ENCODE measurements at regions not wholly inside any gene's neighbourhood (a gene's known extent, or its start where the extent isn't known, plus 50 kb on each side); places are given as distances from the start of the nearest gene placed in this dataset.

DNA sequence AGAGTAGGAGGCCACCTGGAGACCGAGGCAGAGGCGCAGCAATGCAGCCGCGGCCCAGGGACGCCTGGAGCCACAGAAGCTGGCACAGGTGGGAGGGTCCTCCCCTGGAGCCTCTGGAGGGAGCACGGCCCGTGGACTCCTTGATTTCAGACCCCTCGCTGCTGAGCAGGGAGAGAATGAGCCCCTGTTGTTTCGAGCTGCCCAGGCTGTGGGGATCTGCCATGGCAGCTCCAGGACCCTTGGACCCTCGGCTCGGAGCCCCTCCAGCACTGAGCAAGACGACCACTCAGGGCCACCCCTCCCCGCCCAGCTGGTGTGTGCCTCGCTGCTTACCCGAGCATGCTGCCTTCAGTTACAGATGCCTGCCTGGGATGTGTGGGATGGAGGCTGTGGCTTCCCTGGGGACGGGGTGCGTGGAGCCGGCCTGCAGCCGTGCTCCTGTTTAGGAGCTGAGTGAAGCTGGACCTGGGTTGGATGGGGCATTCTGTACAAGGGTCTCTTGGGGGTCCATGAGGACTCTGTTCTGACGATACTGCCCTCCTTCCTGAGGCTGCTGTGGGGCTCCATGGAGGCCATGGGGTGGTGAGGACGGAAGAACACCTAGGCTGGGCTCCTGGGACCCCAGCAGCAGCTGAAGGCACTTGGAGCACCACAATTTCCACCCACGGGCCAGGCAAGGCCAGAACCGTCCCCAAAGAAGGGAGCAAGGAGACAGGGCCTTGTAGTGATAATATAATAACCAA, 115.1 kb upstream of the LPCAT1 start:
- no peak for TF ChIP-seq POLR2A (IDR thresholded peaks at IDR 0.05)
- TF ChIP-seq, protein P1, sequence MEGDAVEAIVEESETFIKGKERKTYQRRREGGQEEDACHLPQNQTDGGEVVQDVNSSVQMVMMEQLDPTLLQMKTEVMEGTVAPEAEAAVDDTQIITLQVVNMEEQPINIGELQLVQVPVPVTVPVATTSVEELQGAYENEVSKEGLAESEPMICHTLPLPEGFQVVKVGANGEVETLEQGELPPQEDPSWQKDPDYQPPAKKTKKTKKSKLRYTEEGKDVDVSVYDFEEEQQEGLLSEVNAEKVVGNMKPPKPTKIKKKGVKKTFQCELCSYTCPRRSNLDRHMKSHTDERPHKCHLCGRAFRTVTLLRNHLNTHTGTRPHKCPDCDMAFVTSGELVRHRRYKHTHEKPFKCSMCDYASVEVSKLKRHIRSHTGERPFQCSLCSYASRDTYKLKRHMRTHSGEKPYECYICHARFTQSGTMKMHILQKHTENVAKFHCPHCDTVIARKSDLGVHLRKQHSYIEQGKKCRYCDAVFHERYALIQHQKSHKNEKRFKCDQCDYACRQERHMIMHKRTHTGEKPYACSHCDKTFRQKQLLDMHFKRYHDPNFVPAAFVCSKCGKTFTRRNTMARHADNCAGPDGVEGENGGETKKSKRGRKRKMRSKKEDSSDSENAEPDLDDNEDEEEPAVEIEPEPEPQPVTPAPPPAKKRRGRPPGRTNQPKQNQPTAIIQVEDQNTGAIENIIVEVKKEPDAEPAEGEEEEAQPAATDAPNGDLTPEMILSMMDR (IDR thresholded peaks at IDR 0.05): no peak

Measured in esophagus squamous epithelium (tissue), 4 donors.